ENCODE measurements at regions not wholly inside any gene's neighbourhood (a gene's known extent, or its start where the extent isn't known, plus 50 kb on each side); places are given as distances from the start of the nearest gene placed in this dataset.

GRCh38 chr6:40715570-40716403 is 128.6 kb upstream of the LRFN2 start:
- DNase-seq (ENCODE audit: low read depth, low spot score) (no peak), ATAC-seq (no peak; the same call in 1 of the 2 replicates)
- Histone ChIP-seq H3K36me3 (ENCODE audit: control insufficient read depth in 1 of 2, insufficient read depth in 2 of 2, low read length in 2 of 2) (no peaks in the 10 kb centered on the region), H3K9me2 (ENCODE audit: insufficient read depth) (no peaks in the 10 kb centered on the region), H3K4me1 (ENCODE audit: control insufficient read depth in 1 of 2, insufficient read depth in 2 of 2, low read length in 2 of 2) (no peaks in the 10 kb centered on the region), H4K20me1 (ENCODE audit: insufficient read depth) (no peaks in the 10 kb centered on the region), H3K27me3 (ENCODE audit: insufficient read depth, low read length) (peaks cover 12% of the 10 kb centered on the region; the same call in 1 of the 2 replicates), H2AFZ (ENCODE audit: low read depth, low read length, poor library complexity, severe bottlenecking) (no peak overlapping the region), H3K4me2 (ENCODE audit: low read length) (no peak overlapping the region), H3K9ac (ENCODE audit: low read length) (no peak overlapping the region), H3K4me3 (replicated peaks in 1 of 2; ENCODE audit: low read depth in 1 of 2, low read length in 2 of 2) (no peak overlapping the region), H3K9me3 (ENCODE audit: control insufficient read depth in 1 of 2, insufficient read depth in 1 of 2, low read depth in 1 of 2, low read length in 2 of 2) (no peaks in the 10 kb centered on the region), H3K79me2 (ENCODE audit: insufficient read depth, low read length) (no peaks in the 10 kb centered on the region), H3K27ac (ENCODE audit: low read depth, low read length) (no peak overlapping the region)
- POLR2A ChIA-PET, result no interaction called here
- RAD21 ChIA-PET (ENCODE audit: low non-redundant PET in 1 of 2, low total read pairs in 2 of 2, uncharacterized antibody in 2 of 2, unreplicated experiment in 2 of 2), result no interaction called here
- TF ChIP-seq MAX (IDR thresholded peaks at IDR 0.05), result no peak
- intact Hi-C loops (cut with micrococcal nuclease), result no loop called here
- BruUV-seq (replicated peaks), result no TSS peak
- CTCF ChIA-PET, result no interaction called here

- no peaks in the 10 kb centered on the region for H3K9me3 ChIP-seq (ENCODE audit: control insufficient read depth in 1 of 2, insufficient read depth in 1 of 2, low read depth in 1 of 2, low read length in 2 of 2)
- no peak overlapping the region for H3K9ac ChIP-seq (ENCODE audit: low read length)
- no peaks in the 10 kb centered on the region for H3K9me2 ChIP-seq (ENCODE audit: insufficient read depth)
- no peak for DNase-seq (ENCODE audit: low read depth, low spot score)
- TF ChIP-seq EZH2phosphoT487 (IDR thresholded peaks at IDR 0.05; ENCODE audit: borderline replicate concordance) (no peak), ZNF274 (IDR thresholded peaks at IDR 0.05; ENCODE audit: low read depth, low read length) (no peak), RAD21 (IDR thresholded peaks at IDR 0.05; ENCODE audit: low read depth) (no peak), POLR2A (IDR thresholded peaks at IDR 0.05; ENCODE audit: borderline replicate concordance, extremely low read depth, insufficient read depth, insufficient read length) (no peak), SRF (IDR thresholded peaks at IDR 0.05; ENCODE audit: low read depth) (no peak), EZH2 (IDR thresholded peaks at IDR 0.05) (no peak)
- no TSS peak for BruUV-seq (replicated peaks)
- H3K4me1 ChIP-seq (ENCODE audit: control insufficient read depth in 1 of 2, insufficient read depth in 2 of 2, low read length in 2 of 2), result no peaks in the 10 kb centered on the region
- H2AFZ ChIP-seq (ENCODE audit: low read depth, low read length, poor library complexity, severe bottlenecking), result no peak overlapping the region
- no peaks in the 10 kb centered on the region for H3K79me2 ChIP-seq (ENCODE audit: insufficient read depth, low read length)
- ChIA-PET POLR2A (no interaction called here), RAD21 (ENCODE audit: low non-redundant PET in 1 of 2, low total read pairs in 2 of 2, uncharacterized antibody in 2 of 2, unreplicated experiment in 2 of 2) (no interaction called here), CTCF (no interaction called here)
- H4K20me1 ChIP-seq (ENCODE audit: insufficient read depth), result no peaks in the 10 kb centered on the region
- H3K27ac ChIP-seq (ENCODE audit: low read depth, low read length), result no peak overlapping the region
- peaks cover 12% of the 10 kb centered on the region; the same call in 1 of the 2 replicates for H3K27me3 ChIP-seq (ENCODE audit: insufficient read depth, low read length)
- H3K4me2 ChIP-seq (ENCODE audit: low read length), result no peak overlapping the region
- no peak for ATAC-seq
- H3K36me3 ChIP-seq (ENCODE audit: control insufficient read depth in 1 of 2, insufficient read depth in 2 of 2, low read length in 2 of 2), result no peaks in the 10 kb centered on the region
- intact Hi-C loops (cut with micrococcal nuclease), result no loop called here
- no peak overlapping the region for H3K4me3 ChIP-seq (replicated peaks in 1 of 2; ENCODE audit: low read depth in 1 of 2, low read length in 2 of 2)
Observed at GRCh38 chr6:40714576-40715564, 127.7 kb upstream of the LRFN2 start.

All from HCT116 (cell line).